HG02610 (cell line): ENCODE measurements at regions not wholly inside any gene's neighbourhood (a gene's known extent, or its start where the extent isn't known, plus 50 kb on each side); places are given as distances from the start of the nearest gene placed in this dataset.
A peak's percentile ranks its signal among the peaks of the same experiment; 100 is the strongest.

Experiments used
- ATAC-seq: cut with Tn5 transposase; IDR thresholded peaks from one replicate; pipeline ENCODE4 v1.9.1; 2021; ENCODE audit warnings: mild to moderate bottlenecking, moderate library complexity; ENCODE audit not compliant: unreplicated experiment

GRCh38 chr18:68532328-68532885, 182.5 kb downstream of the TMX3 start:
- ATAC-seq: peak; percentile 82

- ATAC-seq: no peak
These were observed 189.8 kb downstream of the TMX3 start for GRCh38 chr18:68525091-68525490.

- ATAC-seq: peak; percentile 94
These were observed 194.4 kb downstream of the TMX3 start for GRCh38 chr18:68520406-68521075.

GRCh38 chr18:68519336-68519735, 195.6 kb downstream of the TMX3 start:
- ATAC-seq: no peak

GRCh38 chr18:68509902-68510301, 205.0 kb downstream of the TMX3 start:
- no peak for ATAC-seq

GRCh38 chr18:68507781-68508180, 207.1 kb downstream of the TMX3 start:
- ATAC-seq: no peak

- ATAC-seq: no peak
These were observed 209.7 kb downstream of the TMX3 start for GRCh38 chr18:68505178-68505574.

- ATAC-seq: no peak
These were observed 210.3 kb downstream of the TMX3 start for GRCh38 chr18:68504441-68505177.

GRCh38 chr18:68500556-68500955, 214.4 kb downstream of the TMX3 start:
- no peak for ATAC-seq

GRCh38 chr18:68499141-68499540, 215.8 kb downstream of the TMX3 start:
- ATAC-seq: no peak

GRCh38 chr18:68498636-68499035, 216.3 kb downstream of the TMX3 start:
- ATAC-seq: no peak

GRCh38 chr18:68498185-68498584, 216.7 kb downstream of the TMX3 start:
- ATAC-seq: no peak

GRCh38 chr18:68494802-68495581, 219.9 kb downstream of the TMX3 start:
- no peak for ATAC-seq

- no peak for ATAC-seq
These were observed 225.7 kb downstream of the TMX3 start for GRCh38 chr18:68489013-68489792.

- no peak for ATAC-seq
These were observed 230.7 kb downstream of the TMX3 start for GRCh38 chr18:68484241-68484640.

GRCh38 chr18:68482815-68483214, 232.1 kb downstream of the TMX3 start:
- ATAC-seq: peak; percentile 54

- ATAC-seq: no peak
These were observed 234.7 kb downstream of the TMX3 start for GRCh38 chr18:68480196-68480595.

- peak; percentile 46 for ATAC-seq
These were observed 236.7 kb downstream of the TMX3 start for GRCh38 chr18:68478246-68478645.

- ATAC-seq: no peak
These were observed 239.0 kb downstream of the TMX3 start for GRCh38 chr18:68475883-68476282.

GRCh38 chr18:68472701-68473295, 242.1 kb downstream of the TMX3 start:
- ATAC-seq: no peak
